BJ (cell line): ENCODE measurements at regions not wholly inside any gene's neighbourhood (a gene's known extent, or its start where the extent isn't known, plus 50 kb on each side); places are given as distances from the start of the nearest gene placed in this dataset.

Source experiments
- CTCF ChIA-PET: fragments of 350-600 bp; formaldehyde crosslinking; extraction: SDS; loops from one replicate; lab custom pipeline; 2021; ENCODE audit warnings: antibody characterized with exemption, inconsistent platforms; lab: Yijun Ruan, JAX
- POLR2A ChIA-PET: fragments of 300-600 bp; sonication (Branson Sonifier 250); formaldehyde crosslinking; extraction: SDS; loops from one replicate; lab custom pipeline; 2021; ENCODE audit warnings: antibody characterized with exemption; lab: Charles Lee
- DNase-seq: peaks from one replicate; pipeline ENCODE4 v3.0.0-alpha.2; 2011; ENCODE audit warnings: low read depth
- H3K27me3 ChIP-seq: 2 replicates; pipeline ENCODE4 v1.6.0; 2011; ENCODE audit warnings: low read length; ENCODE audit not compliant: control insufficient read depth, insufficient read depth
- H3K36me3 ChIP-seq: 2 replicates; pipeline ENCODE4 v1.5.1; 2011; ENCODE audit warnings: low read length; ENCODE audit not compliant: control insufficient read depth, insufficient read depth
- H3K4me3 ChIP-seq: 2 replicates; pipeline ENCODE4 v1.5.1; 2011; ENCODE audit warnings: low read depth, mild to moderate bottlenecking, control low read depth, low read length
- CTCF ChIP-seq: IDR thresholded peaks from 2 replicates; pipeline ENCODE4 v1.5.1; 2011; ENCODE audit warnings: low read depth, mild to moderate bottlenecking, control low read depth, inconsistent platforms, low read length, moderate library complexity; ENCODE audit not compliant: insufficient read depth

- H3K36me3 ChIP-seq, result no peaks in the 10 kb centered on the region
- TF ChIP-seq CTCF, result no peak
- DNase-seq, result no peak
- H3K27me3 ChIP-seq, result no peaks in the 10 kb centered on the region
- ChIA-PET CTCF (no interaction called here), POLR2A (no interaction called here)
- H3K4me3 ChIP-seq, result no peak overlapping the region
Observed at GRCh38 chr4:141849367-141849766, 213.0 kb downstream of the IL15 start.

GRCh38 chr4:141849778-141850177, 213.4 kb downstream of the IL15 start:
- no peaks in the 10 kb centered on the region for H3K36me3 ChIP-seq
- ChIA-PET CTCF (no interaction called here), POLR2A (no interaction called here)
- DNase-seq, result no peak
- no peak overlapping the region for H3K4me3 ChIP-seq
- H3K27me3 ChIP-seq, result no peaks in the 10 kb centered on the region
- no peak for TF ChIP-seq CTCF

- TF ChIP-seq CTCF, result no peak
- Histone ChIP-seq H3K27me3 (no peaks in the 10 kb centered on the region), H3K36me3 (no peaks in the 10 kb centered on the region), H3K4me3 (no peak overlapping the region)
- no peak for DNase-seq
- ChIA-PET POLR2A (no interaction called here), CTCF (interaction anchor here (0.7 to 1.4 kb wide), 2 partner anchors 10 to 18 kb away, joined by 3 read pairs; no protein-coding TSS in a partner anchor)
Observed at GRCh38 chr4:141851246-141851891, 215.0 kb downstream of the IL15 start.

GRCh38 chr4:141853091-141853764, 216.8 kb downstream of the IL15 start:
- ChIA-PET CTCF (no interaction called here), POLR2A (no interaction called here)
- no peak for TF ChIP-seq CTCF
- no peak overlapping the region for H3K4me3 ChIP-seq
- no peaks in the 10 kb centered on the region for H3K36me3 ChIP-seq
- no peak for DNase-seq
- no peaks in the 10 kb centered on the region for H3K27me3 ChIP-seq

- ChIA-PET CTCF (no interaction called here), POLR2A (no interaction called here)
- DNase-seq, result no peak
- no peaks in the 10 kb centered on the region for H3K27me3 ChIP-seq
- TF ChIP-seq CTCF, result no peak
- H3K36me3 ChIP-seq, result no peaks in the 10 kb centered on the region
- no peak overlapping the region for H3K4me3 ChIP-seq
Observed at GRCh38 chr4:141858437-141858836, 222.1 kb downstream of the IL15 start.
